ENCODE measurements at regions not wholly inside any gene's neighbourhood (a gene's known extent, or its start where the extent isn't known, plus 50 kb on each side); places are given as distances from the start of the nearest gene placed in this dataset.

DNA sequence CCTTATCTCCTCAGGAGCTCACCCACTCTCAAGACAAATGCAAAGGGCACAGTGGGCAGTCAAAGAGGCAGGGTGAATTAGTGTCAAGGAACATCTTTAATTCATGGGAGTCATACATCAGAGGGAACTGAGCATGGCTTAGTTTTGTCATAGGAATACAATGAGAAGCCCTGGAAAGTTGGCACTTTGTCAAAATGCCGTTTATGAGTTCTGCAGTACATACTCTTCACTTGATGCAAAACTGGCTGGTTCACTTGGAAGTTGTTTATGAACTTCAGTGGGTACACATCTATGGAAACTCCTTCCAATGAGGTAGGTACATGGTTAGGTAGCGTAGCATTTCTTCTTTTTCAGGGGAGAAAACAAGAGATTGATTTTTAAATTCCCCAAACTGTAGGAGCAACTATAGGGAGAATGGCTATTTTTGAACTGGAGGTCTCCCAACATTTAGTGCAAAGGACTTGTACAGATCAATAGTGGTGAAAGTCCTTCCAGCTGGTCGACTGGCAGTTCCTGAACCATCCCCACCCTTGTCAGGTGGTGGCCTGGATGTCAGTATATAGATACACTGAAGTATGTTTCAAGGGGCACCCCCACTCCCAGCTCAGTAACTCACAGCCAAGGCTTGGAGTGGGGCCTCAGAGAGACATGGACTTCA, 580.5 kb downstream of the REEP3 start:
- Histone ChIP-seq H3K27ac (ENCODE audit: low read length in 2 of 2) (no peak overlapping the region), H4K20me1 (ENCODE audit: control insufficient read depth, insufficient read depth, low read length, poor library complexity, severe bottlenecking) (no peaks in the 10 kb centered on the region), H3K27me3 (replicated peaks in 1 of 4; ENCODE audit: control extremely low read depth in 1 of 4, control insufficient read depth in 3 of 4, insufficient read depth in 4 of 4, low read length in 3 of 4) (no peaks in the 10 kb centered on the region), H2AFZ (ENCODE audit: insufficient read depth, low read depth, low read length, poor library complexity, severe bottlenecking) (no peak overlapping the region), H3K79me2 (ENCODE audit: control insufficient read depth, insufficient read depth, low read length) (no peaks in the 10 kb centered on the region), H3K4me2 (replicated peaks; ENCODE audit: low read depth, low read length, poor library complexity, severe bottlenecking) (no peak overlapping the region), H3K9me3 (ENCODE audit: control extremely low read depth in 1 of 3, control insufficient read depth in 2 of 3, insufficient read depth in 1 of 3, low read length in 2 of 3) (no peaks in the 10 kb centered on the region), H3K4me3 (ENCODE audit: control extremely low read depth in 1 of 5, extremely low read depth in 1 of 5, insufficient read depth in 1 of 5, low read depth in 2 of 5, low read length in 4 of 5) (no peak overlapping the region), H3K9ac (ENCODE audit: low read length) (no peak overlapping the region), H3K36me3 (replicated peaks in 1 of 2; ENCODE audit: control extremely low read depth in 1 of 2, control insufficient read depth in 1 of 2, extremely low read depth in 1 of 2, insufficient read depth in 2 of 2, low read length in 1 of 2) (no peaks in the 10 kb centered on the region), H3K4me1 (ENCODE audit: control insufficient read depth in 2 of 2, insufficient read depth in 2 of 2, low read length in 2 of 2) (no peaks in the 10 kb centered on the region)
- no peak for ATAC-seq (ENCODE audit: low read depth)
- intact Hi-C loops (cut with micrococcal nuclease): no loop called here
- POLR2A ChIA-PET: no interaction called here
- 100% methylated on average over 1 of the region's 3 CpGs for WGBS (ENCODE audit: insufficient coverage)
- peaks cover 4% of the 10 kb centered on the region for H3K27me3 Mint-ChIP-seq
- no peak overlapping the region for H3K4me3 Mint-ChIP-seq
- CTCF ChIA-PET: no interaction called here
- DNase-seq: no peak
- no peaks in the 10 kb centered on the region for H3K9me3 Mint-ChIP-seq (ENCODE audit: insufficient read depth)
- TF ChIP-seq EZH2 (IDR thresholded peaks at IDR 0.05; ENCODE audit: borderline replicate concordance, insufficient read depth, low read depth, low read length, poor library complexity, severe bottlenecking): no peak
- TF ChIP-seq, protein P1, sequence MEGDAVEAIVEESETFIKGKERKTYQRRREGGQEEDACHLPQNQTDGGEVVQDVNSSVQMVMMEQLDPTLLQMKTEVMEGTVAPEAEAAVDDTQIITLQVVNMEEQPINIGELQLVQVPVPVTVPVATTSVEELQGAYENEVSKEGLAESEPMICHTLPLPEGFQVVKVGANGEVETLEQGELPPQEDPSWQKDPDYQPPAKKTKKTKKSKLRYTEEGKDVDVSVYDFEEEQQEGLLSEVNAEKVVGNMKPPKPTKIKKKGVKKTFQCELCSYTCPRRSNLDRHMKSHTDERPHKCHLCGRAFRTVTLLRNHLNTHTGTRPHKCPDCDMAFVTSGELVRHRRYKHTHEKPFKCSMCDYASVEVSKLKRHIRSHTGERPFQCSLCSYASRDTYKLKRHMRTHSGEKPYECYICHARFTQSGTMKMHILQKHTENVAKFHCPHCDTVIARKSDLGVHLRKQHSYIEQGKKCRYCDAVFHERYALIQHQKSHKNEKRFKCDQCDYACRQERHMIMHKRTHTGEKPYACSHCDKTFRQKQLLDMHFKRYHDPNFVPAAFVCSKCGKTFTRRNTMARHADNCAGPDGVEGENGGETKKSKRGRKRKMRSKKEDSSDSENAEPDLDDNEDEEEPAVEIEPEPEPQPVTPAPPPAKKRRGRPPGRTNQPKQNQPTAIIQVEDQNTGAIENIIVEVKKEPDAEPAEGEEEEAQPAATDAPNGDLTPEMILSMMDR (IDR thresholded peaks at IDR 0.05): no peak
- no peak overlapping the region for H3K27ac Mint-ChIP-seq
- no peaks in the 10 kb centered on the region for H3K4me1 Mint-ChIP-seq

DNA sequence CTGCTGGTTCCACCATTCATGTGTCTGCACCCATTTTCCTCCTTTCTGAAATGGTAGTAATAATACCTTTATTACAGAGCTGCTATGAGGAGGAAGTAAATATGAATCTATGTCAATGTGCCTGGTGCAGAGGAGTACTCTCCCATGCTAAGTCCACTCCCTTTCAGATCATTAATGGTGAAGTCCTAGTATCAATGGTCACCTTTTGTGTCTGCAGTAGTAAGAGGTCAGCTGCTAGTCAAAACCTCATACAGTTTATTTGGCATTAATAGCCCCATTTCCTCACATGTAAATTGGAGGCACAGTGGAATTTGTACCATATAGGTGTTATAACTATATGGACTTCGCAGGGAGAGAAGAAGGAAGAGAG, 581.0 kb downstream of the REEP3 start:
- ChIA-PET CTCF (no interaction called here), POLR2A (no interaction called here)
- Histone ChIP-seq H3K9ac (ENCODE audit: low read length) (no peak overlapping the region), H3K79me2 (ENCODE audit: control insufficient read depth, insufficient read depth, low read length) (no peaks in the 10 kb centered on the region), H3K27me3 (replicated peaks in 1 of 4; ENCODE audit: control extremely low read depth in 1 of 4, control insufficient read depth in 3 of 4, insufficient read depth in 4 of 4, low read length in 3 of 4) (no peaks in the 10 kb centered on the region), H3K27ac (ENCODE audit: low read length in 2 of 2) (no peak overlapping the region), H3K4me3 (ENCODE audit: control extremely low read depth in 1 of 5, extremely low read depth in 1 of 5, insufficient read depth in 1 of 5, low read depth in 2 of 5, low read length in 4 of 5) (no peak overlapping the region), H4K20me1 (ENCODE audit: control insufficient read depth, insufficient read depth, low read length, poor library complexity, severe bottlenecking) (no peaks in the 10 kb centered on the region), H3K4me1 (ENCODE audit: control insufficient read depth in 2 of 2, insufficient read depth in 2 of 2, low read length in 2 of 2) (no peaks in the 10 kb centered on the region), H3K36me3 (replicated peaks in 1 of 2; ENCODE audit: control extremely low read depth in 1 of 2, control insufficient read depth in 1 of 2, extremely low read depth in 1 of 2, insufficient read depth in 2 of 2, low read length in 1 of 2) (no peaks in the 10 kb centered on the region), H3K9me3 (ENCODE audit: control extremely low read depth in 1 of 3, control insufficient read depth in 2 of 3, insufficient read depth in 1 of 3, low read length in 2 of 3) (no peaks in the 10 kb centered on the region), H2AFZ (ENCODE audit: insufficient read depth, low read depth, low read length, poor library complexity, severe bottlenecking) (no peak overlapping the region), H3K4me2 (replicated peaks; ENCODE audit: low read depth, low read length, poor library complexity, severe bottlenecking) (no peak overlapping the region)
- intact Hi-C loops (cut with micrococcal nuclease): no loop called here
- ATAC-seq (ENCODE audit: low read depth): no peak
- H3K9me3 Mint-ChIP-seq (ENCODE audit: insufficient read depth): no peaks in the 10 kb centered on the region
- H3K27me3 Mint-ChIP-seq: peaks cover 4% of the 10 kb centered on the region
- TF ChIP-seq, protein P1 (IDR thresholded peaks at IDR 0.05): no peak
- H3K4me1 Mint-ChIP-seq: no peaks in the 10 kb centered on the region
- no peak for DNase-seq
- WGBS (ENCODE audit: insufficient coverage): no CpG with 5 or more reads among the region's 1 CpG
- no peak overlapping the region for H3K4me3 Mint-ChIP-seq
- no peak overlapping the region for H3K27ac Mint-ChIP-seq

Measured in B cell (primary cell).